Progenitor cell of endocrine pancreas (in vitro differentiated cells): ENCODE measurements at regions not wholly inside any gene's neighbourhood (a gene's known extent, or its start where the extent isn't known, plus 50 kb on each side); places are given as distances from the start of the nearest gene placed in this dataset.

Source experiments
- DNase-seq: peaks from one replicate; pipeline ENCODE4 v3.0.0; 2021; ENCODE audit warnings: low spot score; ENCODE audit not compliant: unreplicated experiment
- H3K27ac Mint-ChIP-seq: 2 replicates; pipeline ENCODE4 v1.8.0; 2021; ENCODE audit warnings: mild to moderate bottlenecking, moderate library complexity, mixed read lengths
- H3K27me3 Mint-ChIP-seq: 2 replicates; pipeline ENCODE4 v1.8.0; 2021; ENCODE audit warnings: mixed read lengths
- H3K36me3 Mint-ChIP-seq: 2 replicates; pipeline ENCODE4 v1.8.0; 2022; ENCODE audit warnings: mixed read lengths; ENCODE audit not compliant: insufficient read depth
- H3K4me1 Mint-ChIP-seq: 2 replicates; pipeline ENCODE4 v1.8.0; 2021; ENCODE audit warnings: low read depth, mixed read lengths
- H3K4me3 Mint-ChIP-seq: 2 replicates; pipeline ENCODE4 v1.8.0; 2021; ENCODE audit warnings: low read depth, mild to moderate bottlenecking, moderate library complexity, mixed read lengths
- H3K9me3 Mint-ChIP-seq: 2 replicates; pipeline ENCODE4 v1.8.0; 2021; ENCODE audit warnings: low read depth, mixed read lengths
- TF ChIP-seq, protein P1 (sequence below): fragments of 200-600 bp; sonication (generic); IDR thresholded peaks from one replicate; pipeline ENCODE4 v1.5.0; 2021; ENCODE audit warnings: antibody characterized with exemption, mild to moderate bottlenecking; ENCODE audit not compliant: unreplicated experiment

GRCh38 chr3:31278532-31278931 lies 254.2 kb upstream of the STT3B start:
- DNase-seq = no peak
- Mint-ChIP-seq H3K9me3 (no peaks in the 10 kb centered on the region), H3K27ac (no peak overlapping the region), H3K4me1 (peaks cover 5% of the 10 kb centered on the region), H3K4me3 (no peak overlapping the region), H3K27me3 (peaks cover 4% of the 10 kb centered on the region), H3K36me3 (no peaks in the 10 kb centered on the region)
- TF ChIP-seq, protein P1, sequence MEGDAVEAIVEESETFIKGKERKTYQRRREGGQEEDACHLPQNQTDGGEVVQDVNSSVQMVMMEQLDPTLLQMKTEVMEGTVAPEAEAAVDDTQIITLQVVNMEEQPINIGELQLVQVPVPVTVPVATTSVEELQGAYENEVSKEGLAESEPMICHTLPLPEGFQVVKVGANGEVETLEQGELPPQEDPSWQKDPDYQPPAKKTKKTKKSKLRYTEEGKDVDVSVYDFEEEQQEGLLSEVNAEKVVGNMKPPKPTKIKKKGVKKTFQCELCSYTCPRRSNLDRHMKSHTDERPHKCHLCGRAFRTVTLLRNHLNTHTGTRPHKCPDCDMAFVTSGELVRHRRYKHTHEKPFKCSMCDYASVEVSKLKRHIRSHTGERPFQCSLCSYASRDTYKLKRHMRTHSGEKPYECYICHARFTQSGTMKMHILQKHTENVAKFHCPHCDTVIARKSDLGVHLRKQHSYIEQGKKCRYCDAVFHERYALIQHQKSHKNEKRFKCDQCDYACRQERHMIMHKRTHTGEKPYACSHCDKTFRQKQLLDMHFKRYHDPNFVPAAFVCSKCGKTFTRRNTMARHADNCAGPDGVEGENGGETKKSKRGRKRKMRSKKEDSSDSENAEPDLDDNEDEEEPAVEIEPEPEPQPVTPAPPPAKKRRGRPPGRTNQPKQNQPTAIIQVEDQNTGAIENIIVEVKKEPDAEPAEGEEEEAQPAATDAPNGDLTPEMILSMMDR = no peak

DNA sequence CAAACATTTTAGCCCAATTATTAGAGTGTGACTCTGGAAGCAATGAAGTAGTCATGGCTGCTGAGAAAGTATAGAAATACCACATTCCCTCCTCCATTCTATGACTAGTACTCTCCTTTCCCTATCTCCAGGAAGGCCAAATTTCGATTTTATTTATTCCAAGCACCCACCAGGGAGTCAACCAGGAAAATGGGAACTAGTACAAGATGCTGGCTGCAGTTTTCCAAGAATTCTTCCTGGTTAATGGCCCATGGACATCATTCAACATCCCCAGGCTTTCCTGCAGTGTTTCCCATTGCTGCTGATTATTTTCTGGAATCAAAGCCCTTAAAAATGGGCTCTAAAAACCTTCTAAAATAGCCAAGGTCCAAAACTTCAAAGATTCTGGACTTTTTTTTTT lies 247.9 kb upstream of the STT3B start:
- no peak overlapping the region for H3K27ac Mint-ChIP-seq

GRCh38 chr3:31285833-31286486 lies 246.8 kb upstream of the STT3B start:
- Mint-ChIP-seq H3K4me1 (peaks cover 13% of the 10 kb centered on the region), H3K27me3 (no peaks in the 10 kb centered on the region), H3K27ac (no peak overlapping the region), H3K4me3 (no peak overlapping the region), H3K36me3 (no peaks in the 10 kb centered on the region), H3K9me3 (no peaks in the 10 kb centered on the region)
- TF ChIP-seq, protein P1 = no peak
- no peak for DNase-seq

More for the DNA sequence above, 247.9 kb upstream of the STT3B start:
- H3K4me1 Mint-ChIP-seq = peaks cover 13% of the 10 kb centered on the region
- H3K27me3 Mint-ChIP-seq = no peaks in the 10 kb centered on the region
- no peaks in the 10 kb centered on the region for H3K36me3 Mint-ChIP-seq
- no peak overlapping the region for H3K4me3 Mint-ChIP-seq
- no peaks in the 10 kb centered on the region for H3K9me3 Mint-ChIP-seq
- TF ChIP-seq, protein P1 = no peak
- no peak for DNase-seq

DNA sequence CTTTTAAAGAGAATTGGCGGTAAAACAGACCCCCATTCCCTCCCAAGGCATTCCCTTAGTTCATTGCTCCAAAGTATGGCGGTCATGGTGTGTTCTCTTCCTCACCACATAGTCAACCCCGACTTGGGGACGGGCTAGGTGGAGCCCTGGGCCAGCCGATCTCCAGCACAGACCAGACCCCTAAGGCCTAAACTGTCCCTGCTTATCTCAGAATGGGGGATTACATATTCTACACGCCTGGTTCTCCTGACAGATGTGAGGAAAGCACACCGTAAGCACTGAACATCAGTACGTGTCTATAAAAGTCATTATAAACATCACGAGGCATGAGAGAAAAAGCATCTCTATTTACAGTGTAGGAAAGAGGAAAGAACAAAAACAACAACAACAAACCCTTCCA lies 244.5 kb upstream of the STT3B start:
- H3K4me1 Mint-ChIP-seq = peaks cover 17% of the 10 kb centered on the region

GRCh38 chr3:31288641-31289100 lies 244.1 kb upstream of the STT3B start:
- Mint-ChIP-seq H3K9me3 (no peaks in the 10 kb centered on the region), H3K27ac (peak overlapping the region; percentile 22), H3K4me3 (no peak overlapping the region)

More for the DNA sequence above, 244.5 kb upstream of the STT3B start:
- Mint-ChIP-seq H3K27me3 (no peaks in the 10 kb centered on the region), H3K9me3 (no peaks in the 10 kb centered on the region), H3K36me3 (no peaks in the 10 kb centered on the region), H3K27ac (peak overlapping the region; percentile 7), H3K4me3 (no peak overlapping the region)
- DNase-seq = no peak
- TF ChIP-seq, protein P1 = no peak

More at GRCh38 chr3:31288641-31289100, 244.1 kb upstream of the STT3B start:
- no peaks in the 10 kb centered on the region for H3K27me3 Mint-ChIP-seq
- DNase-seq = no peak
- TF ChIP-seq, protein P1 = no peak
- H3K4me1 Mint-ChIP-seq = peaks cover 17% of the 10 kb centered on the region
- no peaks in the 10 kb centered on the region for H3K36me3 Mint-ChIP-seq
